Stimulated activated CD4-positive, alpha-beta T cell treated with anti-CD3 and anti-CD28 coated beads, Interleukin-12 subunit alpha, Interleukin-12 subunit beta, amount 100 ng/mL, for 48 hours (primary cell): ENCODE measurements at regions not wholly inside any gene's neighbourhood (a gene's known extent, or its start where the extent isn't known, plus 50 kb on each side); places are given as distances from the start of the nearest gene placed in this dataset.
"Not testable (repeated sequence)": the region's sequence is repeated elsewhere in the genome, so short reads cannot be mapped to it uniquely, and the experiment has no call there.

Experiments used
- DNase-seq, 3 donors: peaks; one replicate each; pipeline ENCODE4 v3.0.0-alpha.2; 2020; ENCODE audit warnings: low read depth in 2 of 3, low spot score in 1 of 3

- DNase-seq: no peak
Measured at GRCh38 chr12:102669056-102669455, 188.7 kb upstream of the IGF1 start.

- not testable (repeated sequence) for DNase-seq
Measured at GRCh38 chr12:102666176-102666575, 185.8 kb upstream of the IGF1 start.

- DNase-seq: no peak
Measured at GRCh38 chr12:102659200-102659911, 179.0 kb upstream of the IGF1 start.

GRCh38 chr12:102653406-102653805 is 173.0 kb upstream of the IGF1 start:
- no peak for DNase-seq

DNA sequence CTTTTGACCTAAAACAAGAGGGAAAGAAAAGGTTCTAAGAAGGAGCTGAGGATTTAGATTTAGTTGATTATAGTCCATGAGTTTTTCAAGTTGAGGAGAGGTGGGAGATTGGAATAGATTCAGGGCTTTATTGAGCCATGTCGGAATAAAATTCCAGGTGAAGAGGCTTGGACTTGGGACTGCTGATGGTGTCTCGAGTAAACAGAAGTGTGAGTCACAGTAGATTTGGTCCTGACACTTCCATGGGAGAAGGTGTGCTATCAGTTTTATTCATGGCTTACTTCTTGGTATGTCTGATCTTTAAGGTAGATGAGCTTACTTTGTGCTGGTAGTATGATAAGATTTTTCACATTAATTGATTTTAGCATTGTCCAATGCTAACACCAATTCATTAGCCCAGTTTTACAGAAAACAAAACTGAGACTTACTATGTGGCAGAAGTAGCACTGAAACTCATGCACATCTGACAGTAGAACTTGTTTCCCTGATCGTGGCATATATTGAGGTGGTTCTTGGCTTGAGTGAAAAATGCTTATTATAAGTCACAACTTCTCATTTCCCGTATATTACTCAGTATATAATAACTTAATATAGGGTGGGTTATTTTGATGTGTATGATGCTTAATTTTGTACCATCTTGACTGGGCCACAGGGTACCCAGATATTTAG is 172.4 kb upstream of the IGF1 start:
- DNase-seq: no peak

- DNase-seq: no peak
Measured at GRCh38 chr12:102645968-102646367, 165.6 kb upstream of the IGF1 start.

- DNase-seq: no peak
Measured at GRCh38 chr12:102643879-102644575, 163.7 kb upstream of the IGF1 start.

GRCh38 chr12:102642199-102642598 is 161.8 kb upstream of the IGF1 start:
- no peak for DNase-seq

DNA sequence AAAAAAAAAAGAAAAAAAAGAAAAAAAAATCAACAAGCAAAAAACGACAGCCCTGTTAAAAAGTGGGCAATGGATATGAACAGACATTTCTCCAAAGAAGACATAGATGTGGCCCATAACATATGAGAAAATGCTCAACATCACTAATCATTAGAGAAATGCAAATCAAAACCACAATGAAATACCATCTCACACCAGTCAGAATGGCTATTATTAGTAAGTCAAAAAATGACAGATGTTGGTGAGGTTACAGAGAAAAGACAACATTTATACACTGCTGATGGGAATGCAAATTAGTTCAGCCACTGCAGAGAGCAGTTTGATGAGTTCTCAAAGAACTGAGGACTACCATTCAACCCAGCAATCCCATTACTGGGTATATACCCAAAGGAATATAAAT is 160.3 kb upstream of the IGF1 start:
- not testable (repeated sequence) for DNase-seq

- DNase-seq: no peak
Measured at GRCh38 chr12:102638777-102639176, 158.4 kb upstream of the IGF1 start.

DNA sequence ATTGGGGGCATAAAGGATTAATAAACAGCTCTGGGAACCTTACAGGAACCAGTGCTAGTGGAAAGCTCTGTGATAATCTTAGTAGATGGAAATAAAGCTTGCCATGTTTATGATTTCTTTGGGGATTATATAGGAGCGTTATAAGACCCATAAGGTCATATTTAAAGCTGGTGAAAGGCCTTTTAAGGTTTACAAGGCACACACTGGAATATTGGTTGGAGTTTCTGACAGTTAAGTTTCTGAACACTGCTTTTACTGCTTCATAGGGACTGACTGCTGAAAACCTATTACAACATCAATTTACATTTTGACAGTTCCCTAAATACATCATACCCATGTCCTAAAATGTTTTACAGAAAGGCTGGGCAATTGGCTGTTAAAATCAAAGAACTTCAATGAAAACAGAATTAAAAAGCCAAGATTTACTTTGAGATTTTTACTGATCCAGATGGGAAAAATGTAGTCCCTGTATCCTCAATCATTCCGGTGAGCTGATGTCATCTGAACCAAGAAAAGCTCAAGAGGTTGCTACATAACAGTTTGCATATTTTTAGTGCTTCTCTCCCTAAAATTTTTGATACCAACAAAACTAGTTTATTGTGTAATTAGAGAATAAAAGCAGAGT is 153.7 kb upstream of the IGF1 start:
- DNase-seq: no peak

GRCh38 chr12:102631274-102631673 is 150.9 kb upstream of the IGF1 start:
- no peak for DNase-seq

- DNase-seq: no peak
Measured at GRCh38 chr12:102629262-102629888, 149.0 kb upstream of the IGF1 start.

DNA sequence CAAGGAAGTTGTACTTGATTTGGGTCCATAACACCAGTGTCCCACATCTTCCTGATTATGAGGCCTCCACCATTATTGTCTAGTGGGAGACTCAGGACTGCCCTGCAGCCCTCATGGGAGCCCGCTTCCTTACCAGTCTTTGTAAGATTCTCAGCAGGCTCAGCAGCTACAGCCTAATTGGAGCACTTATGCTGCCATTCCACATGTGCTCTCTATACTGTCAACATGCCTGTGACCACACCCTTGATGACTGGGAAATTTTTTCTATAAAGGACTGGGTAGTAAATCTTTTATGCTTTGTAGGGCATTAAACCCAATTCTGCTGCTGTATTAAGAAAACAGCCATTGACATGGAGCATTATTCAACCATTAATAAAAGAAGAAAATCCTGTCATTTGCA is 145.5 kb upstream of the IGF1 start:
- DNase-seq: no peak

DNA sequence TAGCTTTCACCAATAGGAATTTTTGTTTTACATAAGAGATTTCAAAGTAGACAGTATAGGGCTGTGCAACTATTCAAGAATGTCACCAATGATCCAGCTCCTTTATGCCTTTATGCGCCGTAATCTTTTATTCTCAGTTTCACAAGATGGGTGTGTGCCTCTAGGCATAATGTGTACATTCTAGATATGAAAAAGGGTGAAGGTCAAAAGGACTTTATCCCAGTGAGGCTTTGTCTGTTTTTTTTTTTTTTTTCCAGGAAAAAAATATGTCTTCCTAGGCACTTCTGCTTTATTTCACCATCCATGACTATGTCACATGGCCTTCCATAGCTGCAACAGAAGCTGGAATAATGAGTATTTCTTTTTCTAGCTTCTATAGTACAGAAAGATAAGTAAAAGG is 142.3 kb upstream of the IGF1 start:
- DNase-seq: no peak

GRCh38 chr12:102618197-102618877 is 138.0 kb upstream of the IGF1 start:
- DNase-seq: no peak

DNA sequence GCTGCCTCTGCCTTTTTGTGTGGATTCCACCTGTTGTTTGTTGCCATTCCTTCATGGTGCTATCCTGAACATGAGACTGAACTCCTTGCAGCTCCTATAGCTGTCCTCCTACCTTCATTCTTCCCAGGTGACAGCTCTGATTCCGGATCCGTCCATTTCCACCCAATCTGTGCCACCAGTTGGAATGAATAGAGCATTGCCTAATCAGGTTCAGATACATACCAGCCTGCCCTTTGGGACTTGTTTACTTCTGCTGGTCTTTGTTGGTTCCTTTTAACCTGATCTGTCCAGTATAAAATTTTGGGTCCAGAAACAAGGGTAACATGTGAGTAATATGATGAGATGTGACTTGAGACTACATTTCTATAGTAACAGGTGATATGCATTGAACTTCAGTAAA is 136.3 kb upstream of the IGF1 start:
- no peak for DNase-seq

GRCh38 chr12:102611995-102612394 is 131.6 kb upstream of the IGF1 start:
- DNase-seq: no peak

DNA sequence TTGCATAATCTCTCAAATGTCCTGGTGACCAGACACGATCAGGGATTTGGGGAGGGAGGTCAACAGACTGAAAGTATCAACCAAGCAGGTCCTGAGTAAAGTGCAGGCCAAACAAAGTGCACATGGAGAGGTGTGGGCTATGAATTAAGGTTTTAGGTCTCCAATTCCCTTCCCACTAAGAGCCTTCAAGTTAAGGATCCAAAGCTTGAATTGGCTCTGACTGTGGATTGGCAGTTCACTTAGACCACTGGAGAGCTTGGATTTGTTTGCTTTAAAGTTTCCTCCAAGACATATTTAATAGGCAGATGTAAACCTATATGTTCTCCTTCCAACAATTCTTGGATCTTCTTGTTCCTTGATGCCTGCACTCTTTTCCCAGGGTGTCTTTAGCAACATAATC is 129.6 kb upstream of the IGF1 start:
- no peak for DNase-seq

- DNase-seq: no peak
Measured at GRCh38 chr12:102603021-102603420, 122.7 kb upstream of the IGF1 start.

GRCh38 chr12:102602521-102602920 is 122.2 kb upstream of the IGF1 start:
- no peak for DNase-seq
